Tibial artery (tissue), 4 donors: ENCODE measurements at regions not wholly inside any gene's neighbourhood (a gene's known extent, or its start where the extent isn't known, plus 50 kb on each side); places are given as distances from the start of the nearest gene placed in this dataset.

Experiments
- DNase-seq, 2 donors: peaks; one replicate each; pipeline ENCODE4 v3.0.0-alpha.2; 2019
- H3K27ac ChIP-seq, 2 donors: fragments of 200-600 bp; sonication (generic) in 1 of 2; 1 replicate in 1 of 2; 2 replicates in 1 of 2; pipeline ENCODE4 v1.5.1; 2018 to 2019; ENCODE audit warnings: mild to moderate bottlenecking in 1 of 2
- H3K27me3 ChIP-seq, 2 donors: fragments of 200-600 bp; sonication (generic) in 1 of 2; one replicate each; pipeline versions ENCODE4 v1.5.1 to v1.6.0; 2016 to 2019
- H3K36me3 ChIP-seq, 3 donors: fragments of 200-600 bp; sonication (generic) in 2 of 3; one replicate each; pipeline ENCODE4 v1.5.1; 2016 to 2019; ENCODE audit warnings: mild to moderate bottlenecking in 2 of 3
- H3K4me1 ChIP-seq, 4 donors: fragments of 200-600 bp; sonication (generic) in 2 of 4; 1 replicate in 3 of 4; 2 replicates in 1 of 4; pipeline ENCODE4 v1.5.1; 2016 to 2019
- H3K4me3 ChIP-seq, 2 donors: fragments of 200-600 bp; sonication (generic) in 1 of 2; 1 replicate in 1 of 2; 2 replicates in 1 of 2; pipeline ENCODE4 v1.5.1; 2018 to 2019; ENCODE audit warnings: mild to moderate bottlenecking in 2 of 2
- H3K9me3 ChIP-seq, 3 donors: fragments of 200-600 bp; sonication (generic) in 1 of 3; one replicate each; pipeline ENCODE4 v1.5.1; 2016 to 2019
- CTCF ChIP-seq, 2 experiments: fragments of 200-600 bp in 1 of 2; fragments of 450-650 bp in 1 of 2; IDR thresholded peaks; one replicate each; pipeline ENCODE4 v1.5.1; 2017 to 2019; ENCODE audit warnings: antibody characterized with exemption in 2 of 2, mild to moderate bottlenecking in 1 of 2, moderate library complexity in 1 of 2
- intact Hi-C: fragments of 100-400 bp; cut with DNase I; formaldehyde crosslinking; loops from one replicate; pipeline ENCODE4 v1.15.0; 2023; ENCODE audit warnings: low total_unique reads

- Histone ChIP-seq H3K36me3 (no peaks in the 10 kb centered on the region), H3K27ac (no peak overlapping the region), H3K4me3 (no peak overlapping the region), H3K4me1 (peaks cover 0 to 15% (median under 1%) of the 10 kb centered on the region in 4 donors), H3K9me3 (no peaks in the 10 kb centered on the region), H3K27me3 (no peaks in the 10 kb centered on the region)
- intact Hi-C loops = no loop called here
- DNase-seq = no peak
- TF ChIP-seq CTCF (IDR thresholded peaks at IDR 0.05) = no peak
These were observed 107.3 kb upstream of the ABI3BP start for GRCh38 chr3:101100361-101101009.

GRCh38 chr3:101099791-101100190, 106.6 kb upstream of the ABI3BP start:
- Histone ChIP-seq H3K9me3 (no peaks in the 10 kb centered on the region), H3K27me3 (no peaks in the 10 kb centered on the region), H3K36me3 (no peaks in the 10 kb centered on the region), H3K4me3 (no peak overlapping the region), H3K27ac (no peak overlapping the region), H3K4me1 (peaks cover 0 to 22% (median 2%) of the 10 kb centered on the region in 4 donors)
- intact Hi-C loops = no loop called here
- no peak for DNase-seq
- TF ChIP-seq CTCF (IDR thresholded peaks at IDR 0.05) = no peak

- no peaks in the 10 kb centered on the region for H3K27me3 ChIP-seq
- H3K36me3 ChIP-seq = no peaks in the 10 kb centered on the region
- no peak for TF ChIP-seq CTCF (IDR thresholded peaks at IDR 0.05)
- H3K27ac ChIP-seq = no peak overlapping the region
- no peak for DNase-seq
- intact Hi-C loops = no loop called here
- H3K4me1 ChIP-seq = peaks cover 0 to 10% (median 2%) of the 10 kb centered on the region in 4 donors
- no peaks in the 10 kb centered on the region for H3K9me3 ChIP-seq
- H3K4me3 ChIP-seq = no peak overlapping the region
These were observed 103.2 kb upstream of the ABI3BP start for GRCh38 chr3:101096444-101096843.

GRCh38 chr3:101095693-101096430, 102.6 kb upstream of the ABI3BP start:
- no peak for TF ChIP-seq CTCF (IDR thresholded peaks at IDR 0.05)
- DNase-seq = no peak
- Histone ChIP-seq H3K27me3 (no peaks in the 10 kb centered on the region), H3K36me3 (no peaks in the 10 kb centered on the region), H3K4me3 (no peak overlapping the region), H3K4me1 (peaks cover 0 to 10% (median 2%) of the 10 kb centered on the region in 4 donors), H3K27ac (peak overlapping the region in 1 of 2 donors; percentile 38), H3K9me3 (no peaks in the 10 kb centered on the region)
- intact Hi-C loops = no loop called here

- intact Hi-C loops = no loop called here
- H3K27ac ChIP-seq = no peak overlapping the region
- H3K9me3 ChIP-seq = no peaks in the 10 kb centered on the region
- no peaks in the 10 kb centered on the region for H3K36me3 ChIP-seq
- H3K4me1 ChIP-seq = peaks cover 0 to 11% (median 2%) of the 10 kb centered on the region in 4 donors
- H3K27me3 ChIP-seq = no peaks in the 10 kb centered on the region
- TF ChIP-seq CTCF (IDR thresholded peaks at IDR 0.05) = no peak
- DNase-seq = no peak
- no peak overlapping the region for H3K4me3 ChIP-seq
These were observed 98.3 kb upstream of the ABI3BP start for GRCh38 chr3:101091489-101091888.
